HEK293T (cell line): ENCODE measurements at regions not wholly inside any gene's neighbourhood (a gene's known extent, or its start where the extent isn't known, plus 50 kb on each side); places are given as distances from the start of the nearest gene placed in this dataset.
"Not testable (repeated sequence)": the region's sequence is repeated elsewhere in the genome, so short reads cannot be mapped to it uniquely, and the experiment has no call there.

Experiments
- CTCF ChIA-PET: fragments of 350-600 bp; formaldehyde crosslinking; extraction: SDS; loops from one replicate; lab custom pipeline; 2021; ENCODE audit warnings: antibody characterized with exemption, inconsistent platforms; lab: Yijun Ruan, JAX
- POLR2A ChIA-PET: fragments of 350-600 bp; formaldehyde crosslinking; extraction: SDS; loops from one replicate; lab custom pipeline; 2020; ENCODE audit warnings: antibody characterized with exemption, inconsistent platforms; lab: Yijun Ruan, JAX
- DNase-seq: peaks from one replicate; pipeline ENCODE4 v3.0.0; 2012; ENCODE audit warnings: mixed read lengths; ENCODE audit errors: extremely low spot score
- ARNT ChIP-seq: fragments of 450-650 bp; IDR thresholded peaks from 2 replicates; pipeline ENCODE4 v1.6.1; 2017; ENCODE audit warnings: mild to moderate bottlenecking
- BHLHE40 ChIP-seq: fragments of 450-650 bp; IDR thresholded peaks from 2 replicates; pipeline ENCODE4 v1.6.1; 2016; ENCODE audit warnings: mild to moderate bottlenecking, moderate library complexity, borderline replicate concordance
- CTBP1 ChIP-seq: fragments of 450-650 bp; IDR thresholded peaks from 2 replicates; pipeline ENCODE4 v1.6.1; 2016; ENCODE audit warnings: borderline replicate concordance
- ELF4 ChIP-seq: fragments of 450-650 bp; IDR thresholded peaks from 2 replicates; pipeline ENCODE4 v1.6.1; 2017; ENCODE audit warnings: antibody characterized with exemption
- FOXA1 ChIP-seq: fragments of 450-650 bp; IDR thresholded peaks from 2 replicates; pipeline ENCODE4 v1.6.1; 2016; ENCODE audit warnings: mild to moderate bottlenecking
- FOXK2 ChIP-seq: fragments of 450-650 bp; IDR thresholded peaks from 2 replicates; pipeline ENCODE4 v1.6.1; 2016; ENCODE audit warnings: mild to moderate bottlenecking
- FOXM1 ChIP-seq: fragments of 450-650 bp; IDR thresholded peaks from 2 replicates; pipeline ENCODE4 v1.6.1; 2017; ENCODE audit warnings: mild to moderate bottlenecking, borderline replicate concordance
- HDGF ChIP-seq: fragments of 450-650 bp; IDR thresholded peaks from 2 replicates; pipeline ENCODE4 v1.6.1; 2017; ENCODE audit warnings: antibody characterized with exemption, borderline replicate concordance
- L3MBTL2 ChIP-seq: fragments of 450-650 bp; conservative IDR thresholded peaks from 2 replicates; pipeline ENCODE4 v1.6.1; 2016; ENCODE audit warnings: mild to moderate bottlenecking
- LEF1 ChIP-seq: fragments of 450-650 bp; IDR thresholded peaks from 2 replicates; pipeline ENCODE4 v1.6.1; 2017; ENCODE audit warnings: mild to moderate bottlenecking, borderline replicate concordance
- NFRKB ChIP-seq: fragments of 450-650 bp; IDR thresholded peaks from 2 replicates; pipeline ENCODE4 v1.6.1; 2016; ENCODE audit warnings: mild to moderate bottlenecking, moderate library complexity
- SP1 ChIP-seq: fragments of 450-650 bp; IDR thresholded peaks from 2 replicates; pipeline ENCODE4 v1.6.1; 2017
- SUZ12 ChIP-seq: fragments of 450-650 bp; IDR thresholded peaks from 2 replicates; pipeline ENCODE4 v1.6.1; 2016; ENCODE audit warnings: mild to moderate bottlenecking
- TARDBP ChIP-seq: fragments of 450-650 bp; IDR thresholded peaks from 2 replicates; pipeline ENCODE4 v1.6.1; 2016
- ZNF384 ChIP-seq: fragments of 450-650 bp; IDR thresholded peaks from 2 replicates; pipeline ENCODE4 v1.6.1; 2016
- TF ChIP-seq, protein P1 (sequence below): fragments of 450-650 bp; IDR thresholded peaks from 2 replicates; pipeline ENCODE4 v1.6.1; 2016

DNA sequence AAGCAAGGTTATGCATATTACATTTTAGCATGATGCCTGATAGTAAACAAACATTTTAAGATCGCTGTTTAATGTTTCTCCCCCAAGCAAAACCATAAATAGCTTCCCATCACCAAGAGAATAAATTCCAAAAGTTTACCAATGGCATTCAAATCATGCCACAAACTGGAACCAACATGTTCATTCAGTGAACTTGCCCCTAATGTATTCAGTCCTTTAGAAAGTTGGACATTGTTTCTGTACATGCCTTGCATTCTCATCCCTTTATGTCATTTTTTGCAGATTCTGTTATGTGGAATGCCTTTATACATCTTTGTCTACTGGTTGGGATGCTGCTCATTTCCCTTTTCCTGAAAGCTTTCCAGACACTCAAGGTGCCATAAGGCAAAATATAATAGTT lies 105.5 kb downstream of the PYDC2 start:
- POLR2A ChIA-PET, result no interaction called here
- no peak for TF ChIP-seq FOXM1
- TF ChIP-seq LEF1, result no peak
- no peak for TF ChIP-seq L3MBTL2
- no peak for TF ChIP-seq ARNT
- no peak for TF ChIP-seq SP1
- no peak for TF ChIP-seq CTBP1
- TF ChIP-seq, protein P1, sequence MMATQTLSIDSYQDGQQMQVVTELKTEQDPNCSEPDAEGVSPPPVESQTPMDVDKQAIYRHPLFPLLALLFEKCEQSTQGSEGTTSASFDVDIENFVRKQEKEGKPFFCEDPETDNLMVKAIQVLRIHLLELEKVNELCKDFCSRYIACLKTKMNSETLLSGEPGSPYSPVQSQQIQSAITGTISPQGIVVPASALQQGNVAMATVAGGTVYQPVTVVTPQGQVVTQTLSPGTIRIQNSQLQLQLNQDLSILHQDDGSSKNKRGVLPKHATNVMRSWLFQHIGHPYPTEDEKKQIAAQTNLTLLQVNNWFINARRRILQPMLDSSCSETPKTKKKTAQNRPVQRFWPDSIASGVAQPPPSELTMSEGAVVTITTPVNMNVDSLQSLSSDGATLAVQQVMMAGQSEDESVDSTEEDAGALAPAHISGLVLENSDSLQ, result no peak
- TF ChIP-seq FOXA1, result no peak
- TF ChIP-seq HDGF, result no peak
- no peak for TF ChIP-seq ZNF384
- no peak for TF ChIP-seq BHLHE40
- no peak for TF ChIP-seq ELF4
- DNase-seq, result no peak
- CTCF ChIA-PET, result no interaction called here

- no peak for TF ChIP-seq L3MBTL2
- CTCF ChIA-PET, result no interaction called here
- POLR2A ChIA-PET, result no interaction called here
- no peak for DNase-seq
Observed at GRCh38 chr3:191568206-191568605, 107.2 kb downstream of the PYDC2 start.

- DNase-seq, result no peak
- POLR2A ChIA-PET, result no interaction called here
- TF ChIP-seq ZNF384 (no peak), FOXA1 (no peak), FOXM1 (no peak), CTBP1 (no peak), TARDBP (no peak), BHLHE40 (no peak), ARNT (no peak), NFRKB (no peak), L3MBTL2 (no peak), HDGF (no peak), LEF1 (no peak), ELF4 (no peak), SP1 (no peak), FOXK2 (no peak), SUZ12 (no peak)
- TF ChIP-seq, protein P1, result no peak
- CTCF ChIA-PET, result no interaction called here
Observed at GRCh38 chr3:191592105-191592504, 131.1 kb downstream of the PYDC2 start.

- CTCF ChIA-PET, result no interaction called here
- DNase-seq, result no peak
- TF ChIP-seq L3MBTL2, result no peak
- TF ChIP-seq, protein P1, result 0 out of 2 replicates have a peak, but pooled peaks have one; percentile 24
- POLR2A ChIA-PET, result no interaction called here
Observed at GRCh38 chr3:191593486-191593885, 132.5 kb downstream of the PYDC2 start.

GRCh38 chr3:191615511-191615910 lies 154.5 kb downstream of the PYDC2 start:
- DNase-seq, POLR2A ChIA-PET, CTCF ChIA-PET: not testable (repeated sequence)

DNA sequence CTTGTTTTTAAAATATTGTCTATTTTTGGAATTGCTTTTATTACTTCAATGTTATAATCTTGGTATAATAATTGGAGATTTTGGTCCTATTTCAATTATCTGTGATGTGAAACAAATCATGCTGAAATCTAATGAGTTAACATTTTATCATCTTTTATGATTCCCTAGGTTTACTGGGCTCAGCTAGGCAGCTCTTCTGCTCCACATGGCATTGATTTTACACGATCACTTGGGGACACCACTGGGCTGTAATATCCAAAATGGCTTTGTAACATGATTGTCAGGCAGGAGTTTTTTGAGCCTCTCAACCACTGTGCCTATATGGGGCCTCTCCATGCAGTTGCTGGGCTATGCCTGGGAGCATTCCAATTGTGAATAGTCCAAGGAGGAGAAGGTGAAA lies 163.3 kb downstream of the PYDC2 start:
- no peak for TF ChIP-seq FOXM1
- no peak for TF ChIP-seq L3MBTL2
- TF ChIP-seq BHLHE40, result no peak
- no peak for TF ChIP-seq SP1
- TF ChIP-seq NFRKB, result no peak
- TF ChIP-seq ELF4, result no peak
- no peak for TF ChIP-seq ZNF384
- TF ChIP-seq, protein P1, result no peak
- no peak for TF ChIP-seq TARDBP
- TF ChIP-seq SUZ12, result no peak
- TF ChIP-seq FOXK2, result no peak
- no peak for TF ChIP-seq HDGF
- no peak for TF ChIP-seq FOXA1
- no peak for TF ChIP-seq LEF1
- TF ChIP-seq ARNT, result no peak
- TF ChIP-seq CTBP1, result no peak
- POLR2A ChIA-PET, result no interaction called here
- CTCF ChIA-PET, result no interaction called here
- no peak for DNase-seq

- ChIA-PET POLR2A (no interaction called here), CTCF (no interaction called here)
- TF ChIP-seq HDGF (no peak), L3MBTL2 (no peak)
- TF ChIP-seq, protein P1, result no peak
- no peak for DNase-seq
Observed at GRCh38 chr3:191627064-191627463, 166.1 kb downstream of the PYDC2 start.
